ENCODE measurements at regions not wholly inside any gene's neighbourhood (a gene's known extent, or its start where the extent isn't known, plus 50 kb on each side); places are given as distances from the start of the nearest gene placed in this dataset.

- H3K79me2 ChIP-seq (ENCODE audit: low read depth): no peaks in the 10 kb centered on the region
- CTCF ChIA-PET: no interaction called here
- H3K27ac ChIP-seq: no peak overlapping the region
- no peaks in the 10 kb centered on the region for H3K4me1 ChIP-seq (replicated peaks; ENCODE audit: insufficient read depth)
- H3K4me3 ChIP-seq: no peak overlapping the region
- no peaks in the 10 kb centered on the region for H3K27me3 ChIP-seq (ENCODE audit: insufficient read depth, low read depth)
- POLR2A ChIA-PET (ENCODE audit: unreplicated experiment): no interaction called here
- H3K9me3 ChIP-seq (ENCODE audit: insufficient read depth, low read depth): no peaks in the 10 kb centered on the region
- no peaks in the 10 kb centered on the region for H3K36me3 ChIP-seq (ENCODE audit: low read depth)
- intact Hi-C loops (cut with micrococcal nuclease; ENCODE audit: unreplicated experiment): no loop called here
- DNase-seq: no peak
- no peaks in the 10 kb centered on the region for H3F3A ChIP-seq (ENCODE audit: insufficient read depth, low read depth)
- no peak overlapping the region for H3K4me2 ChIP-seq
- H3K9me2 ChIP-seq (ENCODE audit: insufficient read depth): no peaks in the 10 kb centered on the region
- no peak overlapping the region for H2AFZ ChIP-seq
- no peaks in the 10 kb centered on the region for H4K20me1 ChIP-seq (ENCODE audit: insufficient read depth)
- no peak for TF ChIP-seq EZH2 (IDR thresholded peaks at IDR 0.05; ENCODE audit: low read depth)
- TF ChIP-seq CTCF (conservative IDR thresholded peaks at IDR 0.05): no peak
- BruUV-seq (replicated peaks): no TSS peak
These were observed 361.1 kb upstream of the SLITRK1 start for GRCh38 chr13:84243340-84243739.

- DNase-seq: no peak
- CTCF ChIA-PET: no interaction called here
- no peaks in the 10 kb centered on the region for H4K20me1 ChIP-seq (ENCODE audit: insufficient read depth)
- no peaks in the 10 kb centered on the region for H3K9me3 ChIP-seq (ENCODE audit: insufficient read depth, low read depth)
- H3K27ac ChIP-seq: no peak overlapping the region
- no peak overlapping the region for H3K4me2 ChIP-seq
- no peaks in the 10 kb centered on the region for H3K36me3 ChIP-seq (ENCODE audit: low read depth)
- H2AFZ ChIP-seq: no peak overlapping the region
- H3F3A ChIP-seq (ENCODE audit: insufficient read depth, low read depth): no peaks in the 10 kb centered on the region
- no TSS peak for BruUV-seq (replicated peaks)
- no peaks in the 10 kb centered on the region for H3K9me2 ChIP-seq (ENCODE audit: insufficient read depth)
- no peaks in the 10 kb centered on the region for H3K4me1 ChIP-seq (replicated peaks; ENCODE audit: insufficient read depth)
- TF ChIP-seq EZH2 (IDR thresholded peaks at IDR 0.05; ENCODE audit: low read depth) (no peak), CTCF (conservative IDR thresholded peaks at IDR 0.05) (no peak)
- no peak overlapping the region for H3K4me3 ChIP-seq
- POLR2A ChIA-PET (ENCODE audit: unreplicated experiment): no interaction called here
- H3K27me3 ChIP-seq (ENCODE audit: insufficient read depth, low read depth): no peaks in the 10 kb centered on the region
- intact Hi-C loops (cut with micrococcal nuclease; ENCODE audit: unreplicated experiment): no loop called here
- no peaks in the 10 kb centered on the region for H3K79me2 ChIP-seq (ENCODE audit: low read depth)
These were observed 356.8 kb upstream of the SLITRK1 start for GRCh38 chr13:84239032-84239431.

GRCh38 chr13:84238381-84238780 is 356.1 kb upstream of the SLITRK1 start:
- Histone ChIP-seq H3K9me2 (ENCODE audit: insufficient read depth) (no peaks in the 10 kb centered on the region), H3K4me1 (replicated peaks; ENCODE audit: insufficient read depth) (no peaks in the 10 kb centered on the region), H3K27ac (no peak overlapping the region), H4K20me1 (ENCODE audit: insufficient read depth) (no peaks in the 10 kb centered on the region), H3K4me3 (no peak overlapping the region), H3F3A (ENCODE audit: insufficient read depth, low read depth) (no peaks in the 10 kb centered on the region), H3K27me3 (ENCODE audit: insufficient read depth, low read depth) (no peaks in the 10 kb centered on the region), H3K4me2 (no peak overlapping the region), H2AFZ (no peak overlapping the region), H3K36me3 (ENCODE audit: low read depth) (no peaks in the 10 kb centered on the region), H3K9me3 (ENCODE audit: insufficient read depth, low read depth) (no peaks in the 10 kb centered on the region), H3K79me2 (ENCODE audit: low read depth) (no peaks in the 10 kb centered on the region)
- intact Hi-C loops (cut with micrococcal nuclease; ENCODE audit: unreplicated experiment): no loop called here
- TF ChIP-seq CTCF (conservative IDR thresholded peaks at IDR 0.05): no peak
- no peak for TF ChIP-seq EZH2 (IDR thresholded peaks at IDR 0.05; ENCODE audit: low read depth)
- BruUV-seq (replicated peaks): no TSS peak
- ChIA-PET POLR2A (ENCODE audit: unreplicated experiment) (no interaction called here), CTCF (no interaction called here)
- DNase-seq: no peak

All from PC-9 (cell line).